ENCODE measurements at regions not wholly inside any gene's neighbourhood (a gene's known extent, or its start where the extent isn't known, plus 50 kb on each side); places are given as distances from the start of the nearest gene placed in this dataset.
"Not testable (repeated sequence)": the region's sequence is repeated elsewhere in the genome, so short reads cannot be mapped to it uniquely, and the experiment has no call there.

DNA sequence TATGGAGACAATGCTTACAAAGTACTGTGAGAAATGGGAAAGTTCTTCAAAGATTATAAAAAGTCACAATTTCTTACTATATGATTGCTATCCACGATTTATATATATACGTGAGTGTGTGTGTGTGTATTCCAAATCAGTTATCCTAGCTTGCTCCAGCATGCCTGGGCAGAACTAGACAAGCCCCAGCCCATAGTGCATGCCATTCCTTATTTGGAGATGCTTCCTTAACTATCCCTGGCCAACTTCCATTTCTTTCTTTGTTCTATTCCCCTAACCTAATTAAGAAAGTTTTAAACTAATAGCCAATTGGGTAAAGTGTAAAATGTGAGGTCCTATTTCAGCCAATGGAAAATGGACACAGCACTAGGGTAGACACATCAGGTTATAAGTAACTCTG lies 77.3 kb upstream of the PLEKHG4B start:
- POLR2A ChIA-PET; H3K9ac ChIP-seq (ENCODE audit: low read length); BruUV-seq (replicated peaks); DNase-seq (ENCODE audit: low read depth, low spot score); H3K4me1 ChIP-seq (ENCODE audit: control insufficient read depth in 1 of 2, insufficient read depth in 2 of 2, low read length in 2 of 2); RAD21 ChIA-PET (ENCODE audit: low non-redundant PET in 1 of 2, low total read pairs in 2 of 2, uncharacterized antibody in 2 of 2, unreplicated experiment in 2 of 2); H4K20me1 ChIP-seq (ENCODE audit: insufficient read depth); H3K36me3 ChIP-seq (ENCODE audit: control insufficient read depth in 1 of 2, insufficient read depth in 2 of 2, low read length in 2 of 2); H3K27me3 ChIP-seq (ENCODE audit: insufficient read depth, low read length); H3K79me2 ChIP-seq (ENCODE audit: insufficient read depth, low read length); ATAC-seq; H3K4me3 ChIP-seq (replicated peaks in 1 of 2; ENCODE audit: low read depth in 1 of 2, low read length in 2 of 2); H3K4me2 ChIP-seq (ENCODE audit: low read length); H3K9me3 ChIP-seq (ENCODE audit: control insufficient read depth in 1 of 2, insufficient read depth in 1 of 2, low read depth in 1 of 2, low read length in 2 of 2); H3K9me2 ChIP-seq (ENCODE audit: insufficient read depth); H3K27ac ChIP-seq (ENCODE audit: low read depth, low read length); intact Hi-C loops (cut with micrococcal nuclease); H2AFZ ChIP-seq (ENCODE audit: low read depth, low read length, poor library complexity, severe bottlenecking): not testable (repeated sequence)
- CTCF ChIA-PET, result interaction anchor here (1.0 kb wide), 1 partner anchor 335 kb away, joined by 3 read pairs; no protein-coding TSS in a partner anchor
- peak; percentile 46; the same call in 1 of the 2 replicates for TF ChIP-seq SRF (IDR thresholded peaks at IDR 0.05; ENCODE audit: low read depth)

DNA sequence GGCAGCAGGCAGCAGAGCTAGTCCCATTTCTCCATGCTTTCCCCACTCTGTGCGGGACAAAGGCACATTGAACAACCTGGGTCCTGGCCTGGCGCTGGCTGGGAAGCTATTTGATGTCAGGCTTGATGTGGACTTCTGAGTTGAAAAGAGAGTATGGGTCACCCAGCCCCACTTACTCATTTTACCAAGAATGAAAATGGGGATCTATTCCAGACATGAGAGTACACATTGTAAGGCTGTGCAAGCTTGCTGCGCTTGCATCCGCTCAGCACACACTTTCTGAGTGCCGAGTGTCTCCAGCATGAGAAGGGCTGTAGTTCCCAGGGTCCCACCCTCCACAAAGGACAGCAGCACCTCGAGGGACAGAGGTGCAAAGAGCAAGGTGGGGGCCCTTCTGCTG lies 71.7 kb upstream of the PLEKHG4B start:
- intact Hi-C loops (cut with micrococcal nuclease); POLR2A ChIA-PET; H2AFZ ChIP-seq (ENCODE audit: low read depth, low read length, poor library complexity, severe bottlenecking); H3K27ac ChIP-seq (ENCODE audit: low read depth, low read length); RAD21 ChIA-PET (ENCODE audit: low non-redundant PET in 1 of 2, low total read pairs in 2 of 2, uncharacterized antibody in 2 of 2, unreplicated experiment in 2 of 2); H3K4me2 ChIP-seq (ENCODE audit: low read length); BruUV-seq (replicated peaks); H3K9me3 ChIP-seq (ENCODE audit: control insufficient read depth in 1 of 2, insufficient read depth in 1 of 2, low read depth in 1 of 2, low read length in 2 of 2); H3K9me2 ChIP-seq (ENCODE audit: insufficient read depth); DNase-seq (ENCODE audit: low read depth, low spot score); H4K20me1 ChIP-seq (ENCODE audit: insufficient read depth); H3K36me3 ChIP-seq (ENCODE audit: control insufficient read depth in 1 of 2, insufficient read depth in 2 of 2, low read length in 2 of 2); H3K9ac ChIP-seq (ENCODE audit: low read length); H3K4me3 ChIP-seq (replicated peaks in 1 of 2; ENCODE audit: low read depth in 1 of 2, low read length in 2 of 2); H3K4me1 ChIP-seq (ENCODE audit: control insufficient read depth in 1 of 2, insufficient read depth in 2 of 2, low read length in 2 of 2); H3K27me3 ChIP-seq (ENCODE audit: insufficient read depth, low read length); H3K79me2 ChIP-seq (ENCODE audit: insufficient read depth, low read length); CTCF ChIA-PET; ATAC-seq: not testable (repeated sequence)

DNA sequence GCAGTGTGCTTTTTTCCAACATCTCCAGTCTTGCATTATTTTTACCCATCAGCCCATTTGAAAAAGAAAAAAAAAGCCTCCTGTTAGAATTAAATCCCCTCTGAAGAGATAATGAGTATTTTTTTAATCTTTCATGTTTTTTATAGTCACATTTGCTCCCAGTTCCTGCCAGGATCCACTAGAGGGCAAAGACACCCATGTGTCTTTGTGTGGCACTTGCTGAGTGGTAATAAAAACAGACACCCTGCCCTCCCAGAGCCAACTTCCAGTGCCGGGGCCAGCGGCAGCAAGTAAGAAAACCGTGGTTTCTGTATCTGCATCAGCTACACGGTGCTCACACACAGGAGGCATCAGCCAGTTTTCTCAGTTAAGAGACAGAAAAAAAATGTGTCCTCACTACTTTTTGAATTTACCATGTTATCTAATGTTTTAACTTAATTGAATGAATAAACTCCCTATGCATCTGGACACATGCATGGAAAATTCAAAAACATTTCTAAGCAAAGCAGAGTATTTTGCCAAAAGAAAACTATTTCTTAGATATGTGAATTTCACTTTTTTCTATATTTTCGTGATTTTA lies 70.2 kb upstream of the PLEKHG4B start:
- peak; percentile 63 for ATAC-seq
- peak overlapping the region; percentile 21 for H2AFZ ChIP-seq (ENCODE audit: low read depth, low read length, poor library complexity, severe bottlenecking)
- POLR2A ChIA-PET, result no interaction called here
- no TSS peak for BruUV-seq (replicated peaks)
- H4K20me1 ChIP-seq (ENCODE audit: insufficient read depth), result no peaks in the 10 kb centered on the region
- no peaks in the 10 kb centered on the region for H3K79me2 ChIP-seq (ENCODE audit: insufficient read depth, low read length)
- no peaks in the 10 kb centered on the region for H3K36me3 ChIP-seq (ENCODE audit: control insufficient read depth in 1 of 2, insufficient read depth in 2 of 2, low read length in 2 of 2)
- H3K4me1 ChIP-seq (ENCODE audit: control insufficient read depth in 1 of 2, insufficient read depth in 2 of 2, low read length in 2 of 2), result no peaks in the 10 kb centered on the region
- no peaks in the 10 kb centered on the region for H3K27me3 ChIP-seq (ENCODE audit: insufficient read depth, low read length)
- CTCF ChIA-PET, result no interaction called here
- RAD21 ChIA-PET (ENCODE audit: low non-redundant PET in 1 of 2, low total read pairs in 2 of 2, uncharacterized antibody in 2 of 2, unreplicated experiment in 2 of 2), result no interaction called here
- no peak overlapping the region for H3K4me3 ChIP-seq (replicated peaks in 1 of 2; ENCODE audit: low read depth in 1 of 2, low read length in 2 of 2)
- H3K27ac ChIP-seq (ENCODE audit: low read depth, low read length), result no peak overlapping the region
- H3K9me3 ChIP-seq (ENCODE audit: control insufficient read depth in 1 of 2, insufficient read depth in 1 of 2, low read depth in 1 of 2, low read length in 2 of 2), result no peaks in the 10 kb centered on the region
- DNase-seq (ENCODE audit: low read depth, low spot score), result peak; percentile 38
- intact Hi-C loops (cut with micrococcal nuclease), result no loop called here
- no peaks in the 10 kb centered on the region for H3K9me2 ChIP-seq (ENCODE audit: insufficient read depth)
- peak overlapping the region; percentile 47; the same call in 1 of the 2 replicates for H3K4me2 ChIP-seq (ENCODE audit: low read length)
- no peak overlapping the region for H3K9ac ChIP-seq (ENCODE audit: low read length)
- TF ChIP-seq, protein P1, sequence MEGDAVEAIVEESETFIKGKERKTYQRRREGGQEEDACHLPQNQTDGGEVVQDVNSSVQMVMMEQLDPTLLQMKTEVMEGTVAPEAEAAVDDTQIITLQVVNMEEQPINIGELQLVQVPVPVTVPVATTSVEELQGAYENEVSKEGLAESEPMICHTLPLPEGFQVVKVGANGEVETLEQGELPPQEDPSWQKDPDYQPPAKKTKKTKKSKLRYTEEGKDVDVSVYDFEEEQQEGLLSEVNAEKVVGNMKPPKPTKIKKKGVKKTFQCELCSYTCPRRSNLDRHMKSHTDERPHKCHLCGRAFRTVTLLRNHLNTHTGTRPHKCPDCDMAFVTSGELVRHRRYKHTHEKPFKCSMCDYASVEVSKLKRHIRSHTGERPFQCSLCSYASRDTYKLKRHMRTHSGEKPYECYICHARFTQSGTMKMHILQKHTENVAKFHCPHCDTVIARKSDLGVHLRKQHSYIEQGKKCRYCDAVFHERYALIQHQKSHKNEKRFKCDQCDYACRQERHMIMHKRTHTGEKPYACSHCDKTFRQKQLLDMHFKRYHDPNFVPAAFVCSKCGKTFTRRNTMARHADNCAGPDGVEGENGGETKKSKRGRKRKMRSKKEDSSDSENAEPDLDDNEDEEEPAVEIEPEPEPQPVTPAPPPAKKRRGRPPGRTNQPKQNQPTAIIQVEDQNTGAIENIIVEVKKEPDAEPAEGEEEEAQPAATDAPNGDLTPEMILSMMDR (IDR thresholded peaks at IDR 0.05 in 2 of 3, conservative IDR thresholded peaks at IDR 0.05 in 1 of 3; ENCODE audit: borderline replicate concordance in 1 of 3, insufficient read depth in 1 of 3, low read depth in 2 of 3, low read length in 2 of 3), result peak; percentile 44 to 69 (median 62); a peak in 5 of 6 replicates
- TF ChIP-seq EZH2phosphoT487 (IDR thresholded peaks at IDR 0.05; ENCODE audit: borderline replicate concordance) (no peak), SRF (IDR thresholded peaks at IDR 0.05; ENCODE audit: low read depth) (no peak), JUND (IDR thresholded peaks at IDR 0.05) (no peak), RAD21 (IDR thresholded peaks at IDR 0.05; ENCODE audit: low read depth) (peak; percentile 53)
- TF ChIP-seq, protein P2, sequence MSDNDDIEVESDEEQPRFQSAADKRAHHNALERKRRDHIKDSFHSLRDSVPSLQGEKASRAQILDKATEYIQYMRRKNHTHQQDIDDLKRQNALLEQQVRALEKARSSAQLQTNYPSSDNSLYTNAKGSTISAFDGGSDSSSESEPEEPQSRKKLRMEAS (IDR thresholded peaks at IDR 0.05), result 0 out of 2 replicates have a peak, but pooled peaks have one; percentile 21
- TF ChIP-seq, protein P3, sequence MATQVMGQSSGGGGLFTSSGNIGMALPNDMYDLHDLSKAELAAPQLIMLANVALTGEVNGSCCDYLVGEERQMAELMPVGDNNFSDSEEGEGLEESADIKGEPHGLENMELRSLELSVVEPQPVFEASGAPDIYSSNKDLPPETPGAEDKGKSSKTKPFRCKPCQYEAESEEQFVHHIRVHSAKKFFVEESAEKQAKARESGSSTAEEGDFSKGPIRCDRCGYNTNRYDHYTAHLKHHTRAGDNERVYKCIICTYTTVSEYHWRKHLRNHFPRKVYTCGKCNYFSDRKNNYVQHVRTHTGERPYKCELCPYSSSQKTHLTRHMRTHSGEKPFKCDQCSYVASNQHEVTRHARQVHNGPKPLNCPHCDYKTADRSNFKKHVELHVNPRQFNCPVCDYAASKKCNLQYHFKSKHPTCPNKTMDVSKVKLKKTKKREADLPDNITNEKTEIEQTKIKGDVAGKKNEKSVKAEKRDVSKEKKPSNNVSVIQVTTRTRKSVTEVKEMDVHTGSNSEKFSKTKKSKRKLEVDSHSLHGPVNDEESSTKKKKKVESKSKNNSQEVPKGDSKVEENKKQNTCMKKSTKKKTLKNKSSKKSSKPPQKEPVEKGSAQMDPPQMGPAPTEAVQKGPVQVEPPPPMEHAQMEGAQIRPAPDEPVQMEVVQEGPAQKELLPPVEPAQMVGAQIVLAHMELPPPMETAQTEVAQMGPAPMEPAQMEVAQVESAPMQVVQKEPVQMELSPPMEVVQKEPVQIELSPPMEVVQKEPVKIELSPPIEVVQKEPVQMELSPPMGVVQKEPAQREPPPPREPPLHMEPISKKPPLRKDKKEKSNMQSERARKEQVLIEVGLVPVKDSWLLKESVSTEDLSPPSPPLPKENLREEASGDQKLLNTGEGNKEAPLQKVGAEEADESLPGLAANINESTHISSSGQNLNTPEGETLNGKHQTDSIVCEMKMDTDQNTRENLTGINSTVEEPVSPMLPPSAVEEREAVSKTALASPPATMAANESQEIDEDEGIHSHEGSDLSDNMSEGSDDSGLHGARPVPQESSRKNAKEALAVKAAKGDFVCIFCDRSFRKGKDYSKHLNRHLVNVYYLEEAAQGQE (IDR thresholded peaks at IDR 0.05; ENCODE audit: low read depth), result no peak

Data from HCT116 (cell line).